Mucosa of descending colon (tissue), 3 donors: ENCODE measurements at regions not wholly inside any gene's neighbourhood (a gene's known extent, or its start where the extent isn't known, plus 50 kb on each side); places are given as distances from the start of the nearest gene placed in this dataset.
"Not testable (repeated sequence)": the region's sequence is repeated elsewhere in the genome, so short reads cannot be mapped to it uniquely, and the experiment has no call there.

ENCODE experiments used
- ATAC-seq: fragments of 200-7000 bp; cut with Tn5 transposase; one replicate; pipeline ENCODE4 v1.9.1; 2020; ENCODE audit warnings: mild to moderate bottlenecking, moderate library complexity
- DNase-seq, 3 donors: peaks; one replicate each; pipeline ENCODE4 v3.0.0-alpha.2; 2020
- H3K36me3 ChIP-seq: fragments of 200-600 bp; one replicate; pipeline ENCODE4 v1.8.0; 2021; ENCODE audit warnings: low read depth, mild to moderate bottlenecking
- H3K4me1 ChIP-seq: fragments of 200-600 bp; one replicate; pipeline ENCODE4 v1.8.0; 2021; ENCODE audit warnings: low read depth, mild to moderate bottlenecking
- H3K4me3 ChIP-seq: fragments of 200-600 bp; one replicate; pipeline ENCODE4 v1.8.0; 2021; ENCODE audit warnings: mild to moderate bottlenecking
- H3K9me3 ChIP-seq: fragments of 200-600 bp; one replicate; pipeline ENCODE4 v1.8.0; 2021; ENCODE audit warnings: mild to moderate bottlenecking
- CTCF ChIP-seq: fragments of 200-600 bp; IDR thresholded peaks from one replicate; pipeline ENCODE4 v1.8.0; 2022; ENCODE audit warnings: antibody characterized with exemption, mild to moderate bottlenecking
- intact Hi-C, 2 donors: fragments of 100-400 bp; cut with DNase I in 1 of 2; cut with micrococcal nuclease in 1 of 2; formaldehyde crosslinking; loops; one replicate each; pipeline versions ENCODE4 v1.11.0 to v1.11.1; 2022; cut with DNase I, micrococcal nuclease
- donor health status: DM: no; HTN: no; CAD: no; lungs with moderate emphysema.
- donor health status: DM: no; HTN: no; CAD: no.
- donor health status: DM: no; HTN: yes; CAD: no.

- DNase-seq (peak in 2 of 3 donors; percentile 24 to 77), ATAC-seq (peak; percentile 42)
Measured at GRCh38 chr3:35908366-35909232, 269.3 kb downstream of the ARPP21 start.

GRCh38 chr3:35919160-35919559 is 279.8 kb downstream of the ARPP21 start:
- no peak for TF ChIP-seq CTCF
- intact Hi-C loops: no loop called here
- Histone ChIP-seq H3K4me3 (no peak overlapping the region), H3K9me3 (no peaks in the 10 kb centered on the region), H3K4me1 (no peaks in the 10 kb centered on the region), H3K36me3 (no peaks in the 10 kb centered on the region)
- DNase-seq (no peak), ATAC-seq (no peak)

More at GRCh38 chr3:35908366-35909232, 269.3 kb downstream of the ARPP21 start:
- H3K36me3 ChIP-seq: no peaks in the 10 kb centered on the region
- intact Hi-C loops: no loop called here
- H3K4me1 ChIP-seq: no peaks in the 10 kb centered on the region
- no peaks in the 10 kb centered on the region for H3K9me3 ChIP-seq
- H3K4me3 ChIP-seq: no peak overlapping the region
- peak; percentile 34 for TF ChIP-seq CTCF

GRCh38 chr3:35921718-35922117 is 282.4 kb downstream of the ARPP21 start:
- Histone ChIP-seq H3K36me3 (no peaks in the 10 kb centered on the region), H3K4me3 (no peak overlapping the region), H3K9me3 (no peaks in the 10 kb centered on the region), H3K4me1 (no peaks in the 10 kb centered on the region)
- DNase-seq (no peak), ATAC-seq (no peak)
- TF ChIP-seq CTCF: no peak
- intact Hi-C loops: no loop called here

- H3K36me3 ChIP-seq, H3K4me3 ChIP-seq, H3K4me1 ChIP-seq, ATAC-seq, H3K9me3 ChIP-seq, intact Hi-C loops, DNase-seq: not testable (repeated sequence)
Measured at GRCh38 chr3:35924070-35924469, 284.7 kb downstream of the ARPP21 start.

- ATAC-seq (no peak), DNase-seq (no peak)
- H3K4me3 ChIP-seq: no peak overlapping the region
- H3K9me3 ChIP-seq: no peaks in the 10 kb centered on the region
- no peak for TF ChIP-seq CTCF
- intact Hi-C loops: no loop called here
- no peaks in the 10 kb centered on the region for H3K4me1 ChIP-seq
- H3K36me3 ChIP-seq: no peaks in the 10 kb centered on the region
Measured at GRCh38 chr3:35927441-35927840, 288.1 kb downstream of the ARPP21 start.

GRCh38 chr3:35929158-35929557 is 289.8 kb downstream of the ARPP21 start:
- ATAC-seq: no peak
- no peak for DNase-seq
- Histone ChIP-seq H3K4me3 (no peak overlapping the region), H3K9me3 (no peaks in the 10 kb centered on the region), H3K4me1 (no peaks in the 10 kb centered on the region), H3K36me3 (no peaks in the 10 kb centered on the region)
- intact Hi-C loops: no loop called here
- no peak for TF ChIP-seq CTCF
